ENCODE measurements at regions not wholly inside any gene's neighbourhood (a gene's known extent, or its start where the extent isn't known, plus 50 kb on each side); places are given as distances from the start of the nearest gene placed in this dataset.
A peak's percentile ranks its signal among the peaks of the same experiment; 100 is the strongest.

DNA sequence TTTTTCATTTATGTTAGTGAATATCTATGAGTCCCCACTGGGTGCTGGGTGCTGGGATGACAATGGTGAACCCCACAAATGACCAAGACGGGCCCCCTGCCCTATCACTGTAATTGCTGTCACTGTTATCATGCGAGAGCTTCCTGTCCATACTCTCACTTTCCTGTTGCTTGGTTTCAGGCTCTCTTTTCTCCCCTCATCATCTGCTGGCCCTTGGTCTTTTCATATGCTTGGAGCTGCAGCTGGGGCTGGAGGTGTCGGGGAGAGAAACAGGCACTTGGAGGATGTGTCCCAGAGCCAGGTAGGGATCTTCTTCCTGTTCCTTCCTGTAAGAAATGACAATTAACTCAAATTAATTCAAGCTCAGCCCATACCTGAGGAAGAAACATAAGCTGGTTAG lies 348.0 kb downstream of the PTPRU start:
- no peak for DNase-seq

DNA sequence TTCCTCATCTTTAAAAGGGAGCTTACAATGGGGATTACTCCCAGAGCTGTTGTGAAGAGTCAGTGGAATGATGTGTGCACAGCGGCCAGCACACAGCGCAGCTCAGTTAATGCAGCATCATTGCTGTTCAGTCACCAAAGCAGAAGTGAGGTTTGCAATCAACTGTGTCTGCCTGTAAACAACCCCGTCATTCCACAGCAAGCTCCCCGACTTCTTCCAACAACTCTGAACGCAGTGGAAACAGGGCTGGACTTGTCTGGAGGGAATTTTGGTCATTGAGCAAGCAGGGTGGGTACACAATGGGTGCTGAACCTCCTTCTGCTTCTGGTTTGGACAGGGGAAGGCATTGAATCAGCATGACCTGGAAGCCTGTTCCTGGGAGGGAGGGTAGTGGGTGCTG lies 347.4 kb downstream of the PTPRU start:
- no peak for DNase-seq

DNA sequence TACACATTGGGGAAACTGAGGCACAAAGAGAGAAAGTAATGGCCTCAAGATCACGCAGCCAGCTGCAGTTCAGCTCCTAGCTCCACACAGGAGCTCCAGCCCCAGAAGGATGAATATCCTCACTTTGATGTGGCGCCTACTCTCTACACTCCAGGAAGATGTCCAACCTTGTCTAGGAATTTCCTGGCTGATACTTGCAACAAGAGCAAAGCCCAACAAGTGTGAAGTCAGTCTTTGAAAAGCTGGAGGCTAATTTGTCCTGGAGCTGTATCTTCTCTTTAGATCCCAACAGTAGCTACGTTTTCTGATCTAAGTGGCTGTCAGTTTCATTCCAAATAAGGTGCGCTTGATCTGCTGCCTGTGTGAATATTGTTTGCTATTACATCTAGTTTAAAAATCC lies 344.9 kb downstream of the PTPRU start:
- no peak for DNase-seq

DNA sequence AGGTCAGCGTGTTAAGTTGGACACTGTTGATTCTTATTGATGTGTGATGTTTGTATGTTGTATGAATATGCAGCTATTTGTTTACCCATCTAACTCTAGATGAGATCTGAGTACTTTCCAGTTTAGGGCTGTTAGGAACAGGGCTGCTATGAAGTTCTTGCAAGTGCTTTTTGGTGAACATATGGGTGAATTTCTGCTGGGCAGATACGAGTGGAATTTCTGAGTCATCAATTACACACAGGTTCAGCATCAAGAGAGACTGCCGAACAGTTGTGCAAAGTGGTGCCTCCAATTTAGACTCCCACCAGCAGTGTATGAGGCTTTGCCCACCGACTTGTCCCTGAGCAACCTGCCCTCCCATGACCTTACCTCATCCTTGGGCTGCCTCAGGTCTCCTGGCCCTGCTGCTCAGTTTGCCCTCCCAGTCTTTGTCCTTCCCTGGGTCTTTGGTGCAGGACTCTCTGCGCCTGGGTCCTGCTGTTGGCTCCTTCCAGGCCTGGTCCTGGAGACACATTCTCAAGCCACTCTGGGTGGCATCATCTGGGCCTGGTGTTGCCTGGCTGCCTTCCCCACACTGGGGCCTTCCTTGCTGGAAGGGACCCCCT lies 343.6 kb downstream of the PTPRU start:
- no peak for DNase-seq

DNA sequence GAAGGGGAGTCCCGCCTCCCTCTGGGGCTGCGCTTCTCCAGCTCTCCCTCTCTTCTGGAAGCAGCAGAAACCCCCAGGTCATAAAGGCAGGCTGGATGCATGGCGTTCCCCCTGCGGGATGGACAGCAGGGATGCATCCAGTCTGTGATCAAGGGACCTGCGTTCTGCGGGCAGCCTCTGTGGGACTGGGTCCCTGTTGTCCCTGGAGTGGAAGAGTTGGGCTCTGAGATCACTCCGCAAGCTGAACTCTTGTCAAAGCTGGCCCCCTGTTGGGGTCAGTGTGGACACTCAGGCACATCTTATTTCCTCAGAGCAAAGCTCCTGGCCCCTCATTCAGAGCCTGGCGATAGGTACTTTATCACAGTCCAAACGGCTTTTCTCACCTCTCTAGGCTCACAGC lies 341.2 kb downstream of the PTPRU start:
- no peak for DNase-seq

DNA sequence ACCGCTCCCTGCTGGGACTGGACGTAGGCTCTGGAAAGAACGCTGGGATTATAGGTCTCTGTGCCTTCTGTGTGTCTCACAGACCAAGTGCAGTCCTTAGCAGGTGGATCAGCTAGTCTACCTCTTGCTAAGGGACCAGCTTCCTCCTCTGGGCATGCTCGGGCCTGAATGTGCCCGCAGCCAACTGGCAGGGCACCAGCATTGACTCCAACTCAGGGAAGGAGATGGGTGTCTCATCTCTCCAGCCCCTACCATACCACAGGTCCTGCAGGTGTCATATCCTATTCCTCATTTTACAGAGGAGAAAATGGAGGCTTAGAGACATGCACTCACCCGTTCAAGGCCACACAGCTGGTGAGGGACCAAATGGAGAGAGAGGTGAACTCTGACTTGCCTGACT lies 340.2 kb downstream of the PTPRU start:
- peak; percentile 32 for DNase-seq

DNA sequence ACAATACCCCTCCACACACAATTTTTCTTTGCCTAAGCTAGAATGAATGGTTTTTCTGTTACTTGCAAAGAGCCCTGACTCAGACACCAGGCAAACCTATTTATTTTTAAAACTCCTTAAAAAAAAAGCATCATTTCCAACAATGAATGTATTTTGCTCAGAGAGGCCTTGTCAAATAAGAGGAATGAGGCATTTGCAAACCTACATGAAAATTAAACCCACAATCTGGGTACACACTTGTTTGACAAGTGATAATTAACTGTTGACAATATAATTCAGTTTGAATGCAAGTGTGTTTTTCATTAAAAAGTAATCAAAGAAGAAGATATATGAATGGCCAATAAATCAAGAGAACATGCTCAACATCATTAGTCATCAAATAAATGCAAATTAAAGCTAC lies 339.5 kb downstream of the PTPRU start:
- no peak for DNase-seq

DNA sequence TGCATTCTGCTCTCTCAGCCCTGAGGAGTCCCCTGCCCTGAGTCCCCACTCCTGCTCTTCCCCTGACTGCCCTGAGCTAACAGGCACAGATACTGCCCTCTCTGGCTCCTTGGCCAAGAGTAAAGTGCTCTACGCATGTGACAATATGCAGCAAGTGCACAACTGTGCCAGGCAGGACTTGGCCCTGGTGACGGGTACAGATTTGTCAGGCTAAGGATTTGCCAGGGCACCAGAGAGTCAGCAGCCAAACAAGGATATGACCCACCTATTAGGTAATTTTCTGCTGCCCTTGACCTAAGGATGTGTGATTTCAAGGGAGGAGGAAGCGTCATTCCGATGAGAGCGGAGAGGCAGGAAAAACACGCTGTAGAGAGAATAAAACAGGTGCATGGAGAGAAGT lies 339.0 kb downstream of the PTPRU start:
- DNase-seq, result no peak

DNA sequence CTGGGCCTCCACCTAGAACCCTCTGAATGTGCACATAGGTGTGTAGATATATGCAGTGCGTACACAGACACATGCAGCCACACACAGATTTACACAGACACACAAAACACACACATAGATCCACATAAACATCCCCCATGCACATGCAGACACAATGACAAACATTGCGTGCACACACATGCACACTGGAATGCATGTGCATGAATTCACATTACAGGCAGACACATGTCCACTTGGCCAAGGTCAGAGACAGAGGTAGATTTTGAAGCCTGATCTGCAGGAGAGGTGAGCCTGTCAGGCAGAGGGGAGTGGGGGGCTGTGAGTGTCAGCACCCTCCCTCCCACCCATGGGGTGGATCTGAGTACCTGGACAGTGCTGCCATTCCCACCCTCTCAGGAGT lies 338.5 kb downstream of the PTPRU start:
- no peak for DNase-seq

DNA sequence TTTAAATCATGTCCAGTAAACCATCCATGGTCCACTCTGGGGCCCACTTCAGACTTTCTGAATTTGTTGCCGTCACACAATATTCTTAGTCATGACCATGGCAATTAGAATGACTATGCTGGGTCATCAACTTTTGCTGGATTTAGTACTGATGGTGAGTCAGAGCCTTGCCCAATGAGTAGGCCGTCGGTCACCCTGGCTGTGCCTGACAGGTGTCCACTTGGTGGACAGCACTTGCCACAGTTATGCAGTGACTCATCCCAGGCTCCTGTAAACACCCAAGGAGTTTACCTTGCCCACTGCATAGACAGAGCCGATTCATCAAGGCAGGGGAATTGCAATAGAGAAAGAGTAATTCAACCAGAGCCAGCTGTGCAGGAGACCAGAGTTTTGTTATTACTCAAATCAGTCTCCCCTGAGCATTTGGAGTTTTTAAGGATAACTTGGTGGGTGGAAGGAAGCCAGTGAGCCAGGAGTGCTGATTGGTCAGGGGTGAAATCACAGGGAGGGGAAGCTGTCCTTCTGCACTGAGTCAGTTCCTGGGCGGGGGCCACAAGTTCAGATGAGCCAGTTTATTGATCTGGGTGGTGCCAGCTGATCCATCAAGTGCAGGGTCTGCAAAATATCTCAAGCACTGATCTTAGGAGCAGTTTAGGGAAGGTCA lies 333.8 kb downstream of the PTPRU start:
- DNase-seq, result no peak

DNA sequence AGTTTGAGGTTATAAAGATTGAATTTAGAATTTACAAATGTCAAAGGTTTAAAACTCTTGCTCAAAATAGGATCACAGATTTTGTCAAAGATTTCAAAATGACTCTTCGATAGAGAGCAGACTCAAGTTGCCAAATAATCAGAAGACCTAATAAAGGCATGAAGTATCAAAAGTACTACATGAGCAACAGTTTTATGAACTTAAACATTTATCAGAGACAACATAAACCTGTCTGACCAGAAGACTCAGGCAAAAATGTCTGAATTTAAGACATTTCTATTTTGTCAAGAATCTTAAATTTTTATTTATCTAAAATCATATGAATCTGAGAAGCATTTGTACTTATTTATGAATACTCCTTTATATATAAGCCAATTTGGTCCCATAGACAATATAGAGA lies 330.9 kb downstream of the PTPRU start:
- DNase-seq, result no peak

DNA sequence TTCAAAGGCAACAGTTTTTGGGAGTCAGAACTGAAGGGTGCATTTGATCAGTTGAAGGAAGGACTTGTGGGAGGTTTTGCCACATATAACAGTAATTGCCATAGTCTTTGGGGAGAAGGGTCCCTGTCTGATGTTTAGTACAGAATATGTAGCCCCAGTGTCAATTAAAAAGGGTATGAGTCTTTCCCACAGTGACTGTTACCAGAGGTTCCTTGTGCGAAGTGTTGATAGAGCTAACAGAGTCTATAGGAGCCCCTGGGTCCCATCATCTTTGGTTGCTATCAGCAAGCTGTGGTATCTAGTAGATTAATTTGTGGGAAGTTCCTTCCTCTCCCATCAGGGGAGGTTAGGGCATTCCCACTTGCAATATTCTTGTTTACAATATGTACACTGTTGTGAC lies 329.2 kb downstream of the PTPRU start:
- DNase-seq, result no peak

DNA sequence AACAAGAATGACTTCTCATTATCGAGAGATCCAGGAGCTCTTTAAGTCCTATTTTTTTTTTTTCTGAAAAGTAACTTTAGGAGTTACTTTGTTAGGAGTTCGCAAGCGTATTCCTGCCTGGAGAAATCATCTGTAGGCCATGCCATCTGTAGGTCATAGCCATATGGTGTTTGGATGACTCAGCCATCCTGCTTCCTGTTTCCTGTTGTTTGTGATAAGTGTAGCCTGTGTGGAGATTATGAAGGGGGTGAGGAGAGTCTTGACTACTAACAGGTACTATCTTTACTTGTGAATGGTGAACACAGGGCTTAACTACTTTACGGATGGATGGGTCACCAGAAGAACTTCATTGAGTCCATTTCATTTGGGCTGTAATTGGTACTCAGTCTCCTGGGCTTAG lies 327.2 kb downstream of the PTPRU start:
- DNase-seq, result no peak

DNA sequence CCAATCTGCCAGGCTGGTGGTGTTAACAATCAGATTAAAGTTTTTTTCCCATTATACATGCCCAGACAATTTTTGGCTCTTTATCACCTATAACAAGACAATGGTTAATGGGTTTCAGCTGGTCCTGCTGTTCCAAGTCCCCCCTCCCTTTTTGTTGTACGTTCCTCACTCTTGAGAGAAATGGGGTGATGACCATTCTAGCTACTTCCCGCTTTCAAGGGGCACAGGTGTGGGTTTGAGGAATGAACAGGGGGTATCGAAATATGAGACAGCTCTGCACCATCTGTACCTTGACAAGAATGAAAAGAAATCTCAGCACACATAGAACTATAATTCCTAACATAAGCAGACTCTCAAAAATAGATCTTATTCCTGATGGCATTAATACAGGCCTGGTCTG lies 326.8 kb downstream of the PTPRU start:
- no peak for DNase-seq

DNA sequence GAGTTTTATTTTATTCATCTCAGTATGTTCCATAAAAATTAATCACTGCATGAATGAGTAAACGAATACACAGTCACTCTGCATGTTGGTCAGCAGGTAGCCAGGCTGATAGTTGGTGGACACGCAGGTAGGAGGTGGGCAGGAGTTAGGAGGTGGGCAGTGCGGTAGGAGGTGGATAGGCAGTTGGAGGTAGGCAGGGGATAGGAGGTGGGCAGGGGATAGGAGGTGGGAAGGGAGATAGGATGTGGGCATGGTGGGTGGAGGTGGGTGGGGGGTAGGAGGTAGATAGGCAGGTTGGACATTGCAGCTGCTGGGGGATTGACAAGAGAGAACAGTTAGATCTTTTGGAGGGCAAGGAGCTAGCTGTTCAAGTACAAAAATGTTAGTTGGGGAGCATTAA lies 322.7 kb downstream of the PTPRU start:
- DNase-seq, result no peak

DNA sequence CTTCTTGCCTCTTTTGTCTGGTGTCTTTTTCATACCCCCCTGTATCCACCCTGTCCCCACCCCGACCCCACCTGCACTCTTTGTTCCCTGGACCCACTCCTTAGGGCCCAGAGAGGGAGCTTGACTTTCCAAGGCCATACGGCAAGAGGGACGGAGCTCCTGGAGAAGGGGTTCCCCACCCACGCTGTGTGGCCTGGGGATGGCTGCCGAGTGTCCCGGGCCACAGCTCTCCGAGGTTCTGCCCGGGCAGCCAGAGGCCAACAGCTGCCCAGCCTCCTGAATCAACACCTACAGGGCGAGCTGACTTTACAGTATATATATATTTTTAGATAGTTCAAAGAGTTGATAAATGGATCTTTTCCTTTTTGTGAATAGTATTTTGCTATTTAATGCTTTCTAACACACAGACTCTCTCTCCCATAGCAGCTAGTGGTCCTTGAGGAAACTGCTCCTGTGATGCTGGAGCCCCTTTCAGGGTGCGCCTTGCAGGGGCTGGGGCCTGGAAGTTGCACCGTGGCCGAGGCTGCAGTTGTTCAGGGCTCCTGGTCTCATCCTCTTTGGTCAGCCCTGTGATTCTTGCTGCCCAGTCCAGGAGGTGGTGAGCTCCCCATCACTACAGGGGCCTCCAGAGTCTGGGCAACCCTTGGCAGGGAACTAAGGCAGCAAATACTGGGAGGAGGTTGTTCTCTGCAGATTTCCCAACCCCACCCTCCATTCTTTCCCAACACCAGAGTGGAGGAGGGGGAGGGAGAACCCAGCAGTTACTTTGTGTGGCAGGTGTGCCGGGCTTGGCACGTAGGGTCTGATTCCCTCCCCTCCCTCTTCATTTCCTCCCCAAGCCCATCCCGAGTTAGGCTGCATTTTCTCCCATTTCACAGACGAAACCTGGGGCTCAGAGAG lies 321.6 kb downstream of the PTPRU start:
- no peak for DNase-seq

DNA sequence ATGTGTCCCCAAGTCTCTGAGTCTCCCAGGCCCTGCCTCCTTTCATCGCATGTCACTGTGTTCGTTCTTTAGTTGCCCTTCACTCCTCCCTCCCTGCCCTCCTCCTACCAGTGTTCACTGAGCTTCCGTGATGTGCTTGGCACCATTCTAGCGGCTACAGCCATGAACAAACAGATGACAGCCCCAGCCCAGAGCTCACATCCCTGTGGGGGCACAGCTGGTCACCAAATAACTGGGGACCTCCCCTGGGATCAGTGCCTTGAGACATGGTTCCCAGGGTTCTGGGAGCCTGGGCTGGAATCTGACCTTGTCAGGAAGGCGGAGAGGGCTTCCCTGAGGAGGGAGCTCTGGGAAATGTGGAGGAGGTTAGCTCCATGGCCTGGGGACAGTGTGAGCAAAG lies 320.7 kb downstream of the PTPRU start:
- no peak for DNase-seq

DNA sequence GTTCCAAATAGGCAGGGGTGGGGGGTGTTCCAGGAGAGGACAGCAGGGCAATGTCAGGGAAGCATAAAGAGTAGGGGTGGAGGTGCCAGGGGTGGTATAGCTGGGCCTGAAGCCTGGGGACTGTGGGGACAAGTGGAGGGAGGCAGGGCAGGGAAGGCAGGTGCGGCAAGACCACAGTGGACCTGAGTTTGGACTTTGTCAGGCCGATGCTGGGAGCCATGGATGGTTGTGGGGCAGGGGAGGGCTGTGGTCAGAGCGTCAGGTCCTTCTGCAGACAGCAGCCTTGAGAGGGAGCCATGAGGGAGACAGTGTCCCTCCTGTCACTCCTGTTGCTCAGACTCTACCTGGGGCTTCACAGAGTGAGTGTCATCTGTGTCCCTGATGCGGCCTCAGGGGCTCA lies 320.3 kb downstream of the PTPRU start:
- no peak for DNase-seq

DNA sequence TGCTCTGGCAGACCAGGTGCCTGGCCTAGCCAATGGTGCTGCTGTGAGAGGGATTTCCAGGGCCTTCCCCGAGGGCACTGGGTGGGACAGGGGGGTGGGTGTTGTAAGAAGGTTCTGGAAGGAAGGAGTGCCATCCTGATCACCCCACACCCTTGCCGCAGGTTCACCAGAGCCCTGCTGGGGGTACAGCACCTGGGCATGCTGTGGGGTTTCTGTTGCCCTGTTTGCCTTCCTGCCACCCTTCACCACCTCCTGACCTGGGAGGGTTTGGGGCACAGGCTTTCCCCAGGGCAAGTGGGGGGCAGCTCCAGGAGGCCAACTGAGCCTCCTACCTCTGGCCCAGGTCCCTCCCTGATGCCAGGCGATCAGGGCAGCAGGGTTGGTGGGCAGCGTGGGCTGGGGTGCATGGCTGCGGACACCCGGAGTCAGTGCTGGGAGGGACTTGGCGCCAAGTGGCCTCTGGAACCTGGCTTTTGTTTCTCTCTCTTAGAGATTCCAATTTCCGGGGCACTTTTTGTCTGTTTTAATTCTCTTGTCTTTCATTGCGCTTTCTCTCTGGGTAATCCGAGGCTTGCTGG lies 318.8 kb downstream of the PTPRU start:
- DNase-seq, result no peak

DNA sequence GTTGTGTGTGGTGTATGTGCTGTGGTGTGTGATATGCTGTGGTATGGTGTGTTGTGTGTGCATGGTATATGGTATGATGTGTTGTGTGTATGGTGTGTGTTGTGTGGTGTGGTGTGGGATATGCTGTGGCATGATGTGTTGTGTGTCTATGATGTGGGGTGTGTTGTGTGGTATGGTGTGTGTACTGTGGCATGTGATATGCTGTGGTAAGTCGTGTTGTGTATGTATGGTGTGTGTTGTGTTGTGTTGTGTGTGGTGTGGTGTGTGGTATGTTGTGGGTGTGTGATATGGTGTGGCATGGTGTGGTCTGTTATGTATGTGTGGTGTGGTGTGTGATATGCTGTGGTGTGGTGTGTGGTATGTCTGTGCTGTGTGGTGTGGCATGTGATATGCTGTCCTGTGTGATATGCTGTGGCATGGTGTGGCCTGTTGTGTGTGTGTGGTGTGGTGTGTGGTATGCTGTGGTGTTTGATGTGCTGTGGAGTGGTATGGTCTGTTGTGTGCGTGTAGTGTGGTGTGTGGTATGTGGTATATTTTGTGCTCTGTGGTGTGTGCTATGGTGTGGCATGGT lies 318.0 kb downstream of the PTPRU start:
- DNase-seq, result no peak

DNA sequence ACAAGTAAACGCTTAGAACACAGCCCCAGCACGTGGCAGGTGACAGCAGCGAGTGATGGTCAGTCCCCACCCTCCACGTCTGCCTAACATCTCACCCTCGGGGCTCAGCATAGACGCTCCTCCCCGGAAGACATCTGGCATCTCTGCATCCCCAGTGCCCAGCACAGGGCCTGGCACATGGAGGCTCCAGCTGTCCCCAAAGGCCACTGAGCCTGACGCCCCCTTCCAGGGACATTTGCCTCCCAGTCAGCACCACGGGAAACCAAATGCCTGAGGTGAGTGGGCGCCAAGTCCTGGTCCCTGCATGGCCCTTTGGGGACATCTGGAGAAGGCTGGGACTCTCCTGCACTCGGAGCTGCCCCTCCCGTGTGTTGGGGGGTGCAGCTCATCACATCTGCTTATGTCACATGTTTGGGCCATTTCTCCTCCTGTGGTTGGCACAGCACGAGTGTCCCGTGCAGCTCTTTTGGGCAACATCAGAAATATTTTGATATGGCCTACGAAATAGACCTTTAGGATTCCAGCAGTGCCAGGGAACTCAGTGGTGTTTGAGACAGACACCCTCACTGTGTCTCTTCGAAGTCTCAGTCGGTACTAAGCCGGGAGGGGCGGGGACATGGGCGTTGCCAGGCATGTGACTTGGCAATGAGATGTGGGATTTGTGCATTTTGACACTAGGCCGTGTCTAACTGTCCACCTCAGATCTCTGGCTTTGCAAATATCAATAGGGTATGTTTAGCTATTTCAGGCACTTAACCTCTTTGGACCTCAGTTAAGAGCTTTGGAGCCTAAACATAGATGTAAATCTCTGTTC lies 315.0 kb downstream of the PTPRU start:
- no peak for DNase-seq

DNA sequence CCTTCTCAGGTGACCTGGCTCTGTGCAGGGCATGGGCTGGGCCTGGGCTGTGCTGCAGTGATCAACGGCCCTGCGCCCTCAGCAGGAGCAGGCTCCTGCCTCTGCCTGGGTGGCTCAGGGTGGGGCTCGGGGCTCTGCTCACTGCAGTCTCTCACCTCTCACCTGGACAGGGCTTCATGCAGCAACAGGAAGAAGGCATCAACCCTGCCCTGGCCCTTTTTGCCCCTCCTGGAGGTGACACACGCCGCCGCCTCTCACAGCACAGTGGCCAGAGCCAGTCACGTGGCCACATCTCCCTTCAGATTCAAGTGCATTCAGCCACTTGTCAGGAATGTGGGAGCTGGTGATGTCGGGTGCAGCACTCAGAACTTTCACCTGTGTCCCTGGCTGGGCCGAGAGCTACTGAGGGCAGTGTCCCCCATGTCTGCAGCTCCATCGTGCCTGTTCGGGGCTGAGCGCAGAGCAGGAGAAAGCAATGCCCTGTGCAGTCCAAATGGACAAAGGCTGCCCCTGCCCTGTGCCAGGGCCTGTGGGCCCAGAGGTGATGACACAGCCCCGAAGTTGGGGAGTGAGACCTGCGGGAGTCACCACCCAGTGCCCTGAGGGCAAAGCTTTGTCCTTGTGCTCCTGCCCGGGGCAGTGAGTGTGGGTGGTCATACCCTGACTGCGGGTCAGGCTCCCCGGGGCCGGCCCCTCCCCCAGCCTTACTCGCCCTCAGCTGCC lies 314.0 kb downstream of the PTPRU start:
- peak; percentile 76 for DNase-seq

Measured in DMS153 (cell line).